ENCODE measurements at regions not wholly inside any gene's neighbourhood (a gene's known extent, or its start where the extent isn't known, plus 50 kb on each side); places are given as distances from the start of the nearest gene placed in this dataset.

GRCh38 chr6:84910906-84911607 is 146.7 kb upstream of the TBX18 start:
- Histone ChIP-seq H3K23ac (ENCODE audit: insufficient read length, low read depth, low read length) (no peak overlapping the region), H3K9ac (ENCODE audit: extremely low read depth, insufficient read length, low read length) (no peak overlapping the region), H3K9me3 (ENCODE audit: control insufficient read depth, low read depth, low read length) (no peaks in the 10 kb centered on the region), H2BK20ac (ENCODE audit: low read depth, low read length, poor library complexity, severe bottlenecking) (no peak overlapping the region), H3K4ac (ENCODE audit: low read depth, low read length) (no peak overlapping the region), H4K8ac (replicated peaks; ENCODE audit: insufficient read length, low read depth, low read length) (no peak overlapping the region), H4K5ac (ENCODE audit: insufficient read length, low read depth, low read length) (no peak overlapping the region), H3K14ac (ENCODE audit: insufficient read depth, low read length) (no peak overlapping the region), H2BK5ac (ENCODE audit: insufficient read length, low read length) (no peak overlapping the region), H3K56ac (ENCODE audit: insufficient read length, low read depth, low read length) (no peak overlapping the region), H3K27me3 (ENCODE audit: insufficient read depth, low read length) (no peaks in the 10 kb centered on the region), H4K20me1 (ENCODE audit: control insufficient read depth, insufficient read depth, insufficient read length) (no peaks in the 10 kb centered on the region), H3K4me1 (ENCODE audit: insufficient read depth, low read length) (no peaks in the 10 kb centered on the region), H2AK5ac (ENCODE audit: insufficient read length, low read length) (no peak overlapping the region), H3K23me2 (ENCODE audit: insufficient read length, low read depth, low read length, poor library complexity, severe bottlenecking) (no peaks in the 10 kb centered on the region), H3K4me2 (ENCODE audit: insufficient read depth, insufficient read length, low read length) (no peak overlapping the region), H3K18ac (ENCODE audit: insufficient read length, low read depth, low read length) (no peak overlapping the region), H4K91ac (ENCODE audit: insufficient read length, low read depth, low read length) (no peak overlapping the region), H3K27ac (ENCODE audit: insufficient read length, low read depth, low read length) (no peak overlapping the region), H2BK12ac (ENCODE audit: insufficient read length, low read depth, low read length) (no peak overlapping the region), H2BK15ac (ENCODE audit: low read depth, low read length) (no peak overlapping the region), H2BK120ac (ENCODE audit: low read depth, low read length, poor library complexity, severe bottlenecking) (no peak overlapping the region), H2AFZ (ENCODE audit: low read length) (no peak overlapping the region), H3T11ph (ENCODE audit: low read length) (no peak overlapping the region), H3K79me2 (ENCODE audit: insufficient read depth, low read length) (no peaks in the 10 kb centered on the region), H3K79me1 (ENCODE audit: insufficient read depth, low read depth, low read length, poor library complexity, severe bottlenecking) (no peaks in the 10 kb centered on the region)
- TF ChIP-seq, protein P1, sequence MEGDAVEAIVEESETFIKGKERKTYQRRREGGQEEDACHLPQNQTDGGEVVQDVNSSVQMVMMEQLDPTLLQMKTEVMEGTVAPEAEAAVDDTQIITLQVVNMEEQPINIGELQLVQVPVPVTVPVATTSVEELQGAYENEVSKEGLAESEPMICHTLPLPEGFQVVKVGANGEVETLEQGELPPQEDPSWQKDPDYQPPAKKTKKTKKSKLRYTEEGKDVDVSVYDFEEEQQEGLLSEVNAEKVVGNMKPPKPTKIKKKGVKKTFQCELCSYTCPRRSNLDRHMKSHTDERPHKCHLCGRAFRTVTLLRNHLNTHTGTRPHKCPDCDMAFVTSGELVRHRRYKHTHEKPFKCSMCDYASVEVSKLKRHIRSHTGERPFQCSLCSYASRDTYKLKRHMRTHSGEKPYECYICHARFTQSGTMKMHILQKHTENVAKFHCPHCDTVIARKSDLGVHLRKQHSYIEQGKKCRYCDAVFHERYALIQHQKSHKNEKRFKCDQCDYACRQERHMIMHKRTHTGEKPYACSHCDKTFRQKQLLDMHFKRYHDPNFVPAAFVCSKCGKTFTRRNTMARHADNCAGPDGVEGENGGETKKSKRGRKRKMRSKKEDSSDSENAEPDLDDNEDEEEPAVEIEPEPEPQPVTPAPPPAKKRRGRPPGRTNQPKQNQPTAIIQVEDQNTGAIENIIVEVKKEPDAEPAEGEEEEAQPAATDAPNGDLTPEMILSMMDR (conservative IDR thresholded peaks at IDR 0.05) = no peak
- no peak for DNase-seq
- 100% methylated on average over 2 of the region's 2 CpGs for WGBS (ENCODE audit: extremely low coverage, insufficient read length, low lambda C conversion rate)
- H3K9me3 Mint-ChIP-seq = no peaks in the 10 kb centered on the region
- no peak overlapping the region for H3K4me3 Mint-ChIP-seq
- H3K27me3 Mint-ChIP-seq (ENCODE audit: low read depth) = no peaks in the 10 kb centered on the region
- peaks cover 9 to 10% of the 10 kb centered on the region in 2 experiments for H3K4me1 Mint-ChIP-seq
- H3K36me3 Mint-ChIP-seq (ENCODE audit: insufficient read depth in 1 of 3, low read depth in 3 of 3) = no peaks in the 10 kb centered on the region
- peak overlapping the region in 2 of 3 experiments; percentile 68 to 70; a peak in 3 of 7 replicates for H3K27ac Mint-ChIP-seq

Measured in H9 (cell line).